Breast epithelium (tissue), 3 donors: ENCODE measurements at regions not wholly inside any gene's neighbourhood (a gene's known extent, or its start where the extent isn't known, plus 50 kb on each side); places are given as distances from the start of the nearest gene placed in this dataset.

Source experiments
- POLR2AphosphoS5 ChIP-seq, 3 donors: sonication (generic); formaldehyde crosslinking; IDR thresholded peaks; one replicate each; pipeline ENCODE4 v1.6.1; 2017; ENCODE audit warnings: antibody characterized with exemption in 3 of 3
- TF ChIP-seq, protein P1 (sequence below), 3 donors: fragments of 450-650 bp; IDR thresholded peaks; one replicate each; pipeline ENCODE4 v1.5.1; 2016 to 2017; ENCODE audit warnings: antibody characterized with exemption in 3 of 3, mild to moderate bottlenecking in 3 of 3, moderate library complexity in 3 of 3

DNA sequence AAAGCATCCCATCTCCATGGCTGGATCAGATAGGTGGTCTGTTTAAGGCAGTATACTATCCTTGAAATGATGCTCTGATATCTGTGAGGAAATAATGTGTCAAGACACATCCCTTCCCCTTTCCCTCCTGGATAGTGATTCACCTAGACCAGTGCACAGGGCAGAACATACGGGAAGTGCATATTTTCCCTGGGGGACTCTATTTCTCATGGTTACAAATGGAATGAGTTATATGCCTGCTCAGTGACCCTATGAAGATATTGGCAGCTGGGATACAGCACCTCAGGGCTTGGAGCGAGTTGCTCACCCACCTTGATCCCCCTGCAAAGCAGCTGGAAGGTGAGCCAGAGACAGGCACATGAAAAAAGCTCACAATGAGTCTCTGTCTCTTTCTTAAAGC, 67.5 kb upstream of the PRL start:
- TF ChIP-seq, protein P1, sequence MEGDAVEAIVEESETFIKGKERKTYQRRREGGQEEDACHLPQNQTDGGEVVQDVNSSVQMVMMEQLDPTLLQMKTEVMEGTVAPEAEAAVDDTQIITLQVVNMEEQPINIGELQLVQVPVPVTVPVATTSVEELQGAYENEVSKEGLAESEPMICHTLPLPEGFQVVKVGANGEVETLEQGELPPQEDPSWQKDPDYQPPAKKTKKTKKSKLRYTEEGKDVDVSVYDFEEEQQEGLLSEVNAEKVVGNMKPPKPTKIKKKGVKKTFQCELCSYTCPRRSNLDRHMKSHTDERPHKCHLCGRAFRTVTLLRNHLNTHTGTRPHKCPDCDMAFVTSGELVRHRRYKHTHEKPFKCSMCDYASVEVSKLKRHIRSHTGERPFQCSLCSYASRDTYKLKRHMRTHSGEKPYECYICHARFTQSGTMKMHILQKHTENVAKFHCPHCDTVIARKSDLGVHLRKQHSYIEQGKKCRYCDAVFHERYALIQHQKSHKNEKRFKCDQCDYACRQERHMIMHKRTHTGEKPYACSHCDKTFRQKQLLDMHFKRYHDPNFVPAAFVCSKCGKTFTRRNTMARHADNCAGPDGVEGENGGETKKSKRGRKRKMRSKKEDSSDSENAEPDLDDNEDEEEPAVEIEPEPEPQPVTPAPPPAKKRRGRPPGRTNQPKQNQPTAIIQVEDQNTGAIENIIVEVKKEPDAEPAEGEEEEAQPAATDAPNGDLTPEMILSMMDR (IDR thresholded peaks at IDR 0.05) = no peak
- no peak for TF ChIP-seq POLR2AphosphoS5 (IDR thresholded peaks at IDR 0.05)
